Fibroblast of lung (primary cell): ENCODE measurements at regions not wholly inside any gene's neighbourhood (a gene's known extent, or its start where the extent isn't known, plus 50 kb on each side); places are given as distances from the start of the nearest gene placed in this dataset.

ENCODE experiments used
- CTCF ChIP-seq, 2 donors: IDR thresholded peaks in 1 of 2; conservative IDR thresholded peaks in 1 of 2; 1 replicate in 1 of 2; 2 replicates in 1 of 2; pipeline ENCODE4 v1.5.1; 2011 to 2012; ENCODE audit warnings: low read length in 2 of 2, control low read depth in 1 of 2, inconsistent platforms in 1 of 2, low read depth in 1 of 2, mild to moderate bottlenecking in 1 of 2
- EZH2 ChIP-seq: IDR thresholded peaks from 2 replicates; pipeline ENCODE4 v1.5.1; 2012; ENCODE audit warnings: low read length, control low read depth, mild to moderate bottlenecking; ENCODE audit errors: missing control alignments

DNA sequence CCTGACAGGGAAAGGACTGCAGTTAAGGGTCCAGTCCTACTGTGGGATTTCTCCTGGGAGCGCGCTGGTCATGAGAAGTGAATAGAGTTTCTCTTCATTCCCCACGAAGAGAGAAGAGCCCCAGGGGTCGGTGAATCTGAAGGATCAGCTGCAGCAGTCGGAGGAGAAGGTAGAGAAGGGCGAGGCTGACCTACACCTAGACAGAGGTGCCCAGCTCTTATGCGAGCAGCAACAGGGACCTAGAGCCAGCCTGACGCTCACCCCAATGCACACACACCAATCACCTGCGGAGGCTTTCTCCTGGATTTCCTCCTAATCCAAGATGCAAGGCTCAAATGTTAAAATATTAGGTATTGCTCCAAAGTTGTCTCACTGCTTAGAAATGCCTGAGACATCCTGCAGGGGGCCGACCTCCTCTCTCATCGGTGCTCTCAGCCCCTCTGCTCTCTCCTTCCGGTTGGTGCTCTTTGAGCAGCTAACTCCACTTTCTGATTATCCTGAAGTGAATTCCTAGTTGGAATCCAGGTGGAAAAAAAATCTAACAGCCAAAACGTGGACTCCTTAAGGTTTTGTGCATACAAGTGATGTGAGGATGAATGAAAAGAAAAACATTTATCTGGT lies 176.4 kb downstream of the AHR start:
- TF ChIP-seq CTCF (conservative IDR thresholded peaks at IDR 0.05 in 1 of 2, IDR thresholded peaks at IDR 0.05 in 1 of 2; ENCODE audit: low read depth in 1 of 2, low read length in 2 of 2), result peak in 1 of 2 donors; percentile 17
- TF ChIP-seq EZH2, result no peak
